ENCODE measurements at regions not wholly inside any gene's neighbourhood (a gene's known extent, or its start where the extent isn't known, plus 50 kb on each side); places are given as distances from the start of the nearest gene placed in this dataset.

DNA sequence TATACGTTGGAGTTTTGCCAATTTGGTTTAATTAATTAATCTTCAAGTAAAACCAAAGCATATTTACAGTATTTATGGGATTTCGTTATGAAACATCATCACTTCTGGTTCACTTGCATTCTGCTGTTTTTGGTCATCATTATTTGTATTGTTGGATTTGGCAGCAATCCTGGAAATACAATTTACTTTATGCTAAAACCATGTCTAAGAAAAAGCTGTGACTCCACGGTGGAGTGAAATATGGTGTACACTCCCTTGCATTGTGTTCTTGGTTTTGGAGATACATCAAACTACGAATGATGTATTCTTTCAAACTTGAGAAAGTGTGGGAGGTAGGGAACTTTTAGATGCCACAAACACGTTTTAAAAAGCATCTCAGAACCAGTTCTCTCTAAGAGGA, 106.4 kb downstream of the CTAGE1 start:
- H3K9me1 ChIP-seq (ENCODE audit: insufficient read depth, low read length): peaks cover 8% of the 10 kb centered on the region; the same call in 1 of the 2 replicates
- no peak overlapping the region for H4K5ac ChIP-seq (ENCODE audit: low read depth, low read length)
- in situ Hi-C loops (cut with MboI; ENCODE audit: low sequenced_read_pairs): no loop called here
- no peak overlapping the region for H3K4me3 ChIP-seq (ENCODE audit: insufficient read depth, low read depth, low read length)
- no peaks in the 10 kb centered on the region for H3K27me3 ChIP-seq (ENCODE audit: control insufficient read depth, insufficient read depth, low read length)
- no peak overlapping the region for H2BK5ac ChIP-seq (ENCODE audit: low read depth, low read length, poor library complexity, severe bottlenecking)
- peak; percentile 8; the same call in 1 of the 2 replicates for ATAC-seq (ENCODE audit: low read depth)
- no peaks in the 10 kb centered on the region for H3K36me3 ChIP-seq (ENCODE audit: control insufficient read depth, insufficient read depth, low read length)
- H2AK5ac ChIP-seq (ENCODE audit: low read depth, low read length): no peak overlapping the region
- H2AFZ ChIP-seq (replicated peaks; ENCODE audit: low read length, poor library complexity): no peak overlapping the region
- no peak overlapping the region for H4K91ac ChIP-seq (ENCODE audit: insufficient read depth, low read depth, low read length)
- H3K18ac ChIP-seq (ENCODE audit: low read depth, low read length): no peak overlapping the region
- CTCF ChIA-PET: no interaction called here
- H2BK20ac ChIP-seq (ENCODE audit: low read depth, low read length): no peak overlapping the region
- no peak overlapping the region for H3K4ac ChIP-seq (ENCODE audit: low read depth, low read length)
- H3K79me1 ChIP-seq (ENCODE audit: low read depth in 1 of 2, low read length in 2 of 2): no peaks in the 10 kb centered on the region
- peak; percentile 83 for DNase-seq
- H4K8ac ChIP-seq (ENCODE audit: low read depth in 2 of 2, low read length in 2 of 2): no peak overlapping the region
- dilution Hi-C loops (cut with HindIII; ENCODE audit: low sequenced_read_pairs, unreplicated experiment): no loop called here
- POLR2A ChIA-PET (ENCODE audit: unreplicated experiment): no interaction called here
- intact Hi-C loops (cut with micrococcal nuclease): loop anchor here (5.0 to 10.0 kb wide), 3 partner anchors 64 to 124 kb away; no protein-coding TSS in a partner anchor
- TF ChIP-seq MAZ (IDR thresholded peaks at IDR 0.05; ENCODE audit: borderline replicate concordance, low read depth, low read length): no peak
- no peak for TF ChIP-seq BHLHE40 (IDR thresholded peaks at IDR 0.05; ENCODE audit: low read depth, low read length)
- TF ChIP-seq CEBPB (IDR thresholded peaks at IDR 0.05; ENCODE audit: low read depth, low read length): 0 out of 2 replicates have a peak, but pooled peaks have one; percentile 8
- no peak for TF ChIP-seq FOS (IDR thresholded peaks at IDR 0.05; ENCODE audit: low read depth, low read length)
- 0 out of 2 replicates have a peak, but pooled peaks have one; percentile 5 for TF ChIP-seq MAFK (IDR thresholded peaks at IDR 0.05; ENCODE audit: low read depth, low read length)
- H3K27ac ChIP-seq (ENCODE audit: insufficient read depth, low read length): no peak overlapping the region
- no TSS peak for BruUV-seq (replicated peaks)
- H2BK120ac ChIP-seq (ENCODE audit: low read depth, low read length): no peak overlapping the region
- H3K23ac ChIP-seq (ENCODE audit: low read depth, low read length): no peak overlapping the region
- no peak overlapping the region for H3K14ac ChIP-seq (replicated peaks; ENCODE audit: low read depth, low read length)
- no peaks in the 10 kb centered on the region for H3K9me3 ChIP-seq (ENCODE audit: control insufficient read depth, insufficient read depth, low read length)
- no peak overlapping the region for H3K9ac ChIP-seq (ENCODE audit: low read depth, low read length)
- peaks cover 12% of the 10 kb centered on the region for H3K4me1 ChIP-seq (ENCODE audit: control insufficient read depth, insufficient read depth, low read length)
- H4K20me1 ChIP-seq (ENCODE audit: insufficient read depth, low read length): no peaks in the 10 kb centered on the region
- H3K4me2 ChIP-seq (ENCODE audit: low read depth, low read length): no peak overlapping the region
- no peak overlapping the region for H2BK15ac ChIP-seq (ENCODE audit: low read depth, low read length)
- no peak overlapping the region for H2AK9ac ChIP-seq (replicated peaks; ENCODE audit: low read depth, low read length, poor library complexity)
- H3K56ac ChIP-seq (ENCODE audit: extremely low read depth, insufficient read depth, low read length): no peak overlapping the region
- WGBS, 2 experiments (ENCODE audit: extremely low coverage in 2 of 2, insufficient read length in 1 of 2): no CpG with 5 or more reads among the region's 5 CpGs

Data from IMR-90 (cell line).